Activated naive CD8-positive, alpha-beta T cell treated with anti-CD3 and anti-CD28 coated beads, Interleukin-2, amount 10 ng/mL, durations not matched to agents 7 days and 5 days (primary cell): ENCODE measurements at regions not wholly inside any gene's neighbourhood (a gene's known extent, or its start where the extent isn't known, plus 50 kb on each side); places are given as distances from the start of the nearest gene placed in this dataset.
"Not testable (repeated sequence)": the region's sequence is repeated elsewhere in the genome, so short reads cannot be mapped to it uniquely, and the experiment has no call there.

ENCODE experiments used
- ATAC-seq: fragments of 150-1000 bp; cut with Tn5 transposase; one replicate; pipeline ENCODE4 v1.10.0; 2021; ENCODE audit warnings: low read depth, moderate library complexity
- POLR2A ChIA-PET: fragments of 350-600 bp; sonication (Branson Sonifier 250); formaldehyde crosslinking; loops from one replicate; lab custom pipeline; 2021; ENCODE audit warnings: antibody characterized with exemption; lab: Charles Lee
- DNase-seq: peaks from one replicate; pipeline ENCODE4 v3.0.0; 2021
- H3K27ac Mint-ChIP-seq: one replicate; pipeline ENCODE4 v1.8.0; 2022; ENCODE audit warnings: mild to moderate bottlenecking, mixed read lengths
- H3K27me3 Mint-ChIP-seq: one replicate; pipeline ENCODE4 v1.8.0; 2022; ENCODE audit warnings: mild to moderate bottlenecking, moderate library complexity, mixed read lengths
- H3K36me3 Mint-ChIP-seq: one replicate; pipeline ENCODE4 v1.8.0; 2021; ENCODE audit warnings: mild to moderate bottlenecking, mixed read lengths
- H3K4me1 Mint-ChIP-seq: one replicate; pipeline ENCODE4 v1.8.0; 2021; ENCODE audit warnings: mixed read lengths
- H3K4me3 Mint-ChIP-seq: one replicate; pipeline ENCODE4 v1.8.0; 2022; ENCODE audit warnings: mild to moderate bottlenecking, moderate library complexity, mixed read lengths
- H3K9me3 Mint-ChIP-seq: one replicate; pipeline ENCODE4 v1.8.0; 2021; ENCODE audit warnings: mixed read lengths

GRCh38 chr6:153511896-153512496 lies 380.9 kb upstream of the RGS17 start:
- no peak for DNase-seq
- no peak overlapping the region for H3K4me3 Mint-ChIP-seq
- H3K27me3 Mint-ChIP-seq, result no peaks in the 10 kb centered on the region
- no peak for ATAC-seq
- no peaks in the 10 kb centered on the region for H3K4me1 Mint-ChIP-seq
- no peaks in the 10 kb centered on the region for H3K36me3 Mint-ChIP-seq
- POLR2A ChIA-PET, result no interaction called here
- H3K9me3 Mint-ChIP-seq, result no peaks in the 10 kb centered on the region
- no peak overlapping the region for H3K27ac Mint-ChIP-seq

GRCh38 chr6:153503810-153504209 lies 372.7 kb upstream of the RGS17 start:
- H3K36me3 Mint-ChIP-seq, result no peaks in the 10 kb centered on the region
- H3K4me3 Mint-ChIP-seq, result no peak overlapping the region
- H3K9me3 Mint-ChIP-seq, result no peaks in the 10 kb centered on the region
- ATAC-seq, result no peak
- no peaks in the 10 kb centered on the region for H3K27me3 Mint-ChIP-seq
- no peak overlapping the region for H3K27ac Mint-ChIP-seq
- no peak for DNase-seq
- POLR2A ChIA-PET, result no interaction called here
- H3K4me1 Mint-ChIP-seq, result no peaks in the 10 kb centered on the region

GRCh38 chr6:153493501-153493900 lies 362.4 kb upstream of the RGS17 start:
- ATAC-seq (no peak), DNase-seq (no peak)
- Mint-ChIP-seq H3K27me3 (no peaks in the 10 kb centered on the region), H3K27ac (no peak overlapping the region), H3K4me3 (no peak overlapping the region), H3K4me1 (no peaks in the 10 kb centered on the region), H3K36me3 (no peaks in the 10 kb centered on the region), H3K9me3 (no peaks in the 10 kb centered on the region)
- POLR2A ChIA-PET, result no interaction called here

GRCh38 chr6:153489479-153489878 lies 358.4 kb upstream of the RGS17 start:
- Mint-ChIP-seq H3K27me3 (no peaks in the 10 kb centered on the region), H3K9me3 (no peaks in the 10 kb centered on the region), H3K4me3 (no peak overlapping the region), H3K27ac (no peak overlapping the region), H3K4me1 (no peaks in the 10 kb centered on the region), H3K36me3 (no peaks in the 10 kb centered on the region)
- ATAC-seq (no peak), DNase-seq (no peak)
- POLR2A ChIA-PET, result no interaction called here

- H3K9me3 Mint-ChIP-seq, result no peaks in the 10 kb centered on the region
- no peak for DNase-seq
- H3K27ac Mint-ChIP-seq, result no peak overlapping the region
- no peaks in the 10 kb centered on the region for H3K36me3 Mint-ChIP-seq
- no peak overlapping the region for H3K4me3 Mint-ChIP-seq
- POLR2A ChIA-PET, result no interaction called here
- ATAC-seq, result no peak
- H3K4me1 Mint-ChIP-seq, result no peaks in the 10 kb centered on the region
- H3K27me3 Mint-ChIP-seq, result no peaks in the 10 kb centered on the region
Observed at GRCh38 chr6:153488267-153488666, 357.2 kb upstream of the RGS17 start.

GRCh38 chr6:153485072-153485471 lies 354.0 kb upstream of the RGS17 start:
- Mint-ChIP-seq H3K4me3 (no peak overlapping the region), H3K4me1 (no peaks in the 10 kb centered on the region), H3K27me3 (no peaks in the 10 kb centered on the region), H3K9me3 (no peaks in the 10 kb centered on the region), H3K27ac (no peak overlapping the region), H3K36me3 (no peaks in the 10 kb centered on the region)
- ATAC-seq (no peak), DNase-seq (no peak)
- POLR2A ChIA-PET, result no interaction called here

- no peaks in the 10 kb centered on the region for H3K27me3 Mint-ChIP-seq
- no peaks in the 10 kb centered on the region for H3K36me3 Mint-ChIP-seq
- ATAC-seq, result no peak
Observed at GRCh38 chr6:153484056-153484455, 353.0 kb upstream of the RGS17 start.

GRCh38 chr6:153476243-153476642 lies 345.2 kb upstream of the RGS17 start:
- H3K4me3 Mint-ChIP-seq, result no peak overlapping the region
- no peak for DNase-seq
- H3K27ac Mint-ChIP-seq, result no peak overlapping the region
- H3K9me3 Mint-ChIP-seq, result no peaks in the 10 kb centered on the region
- ATAC-seq, result no peak
- H3K4me1 Mint-ChIP-seq, result no peaks in the 10 kb centered on the region
- H3K27me3 Mint-ChIP-seq, result no peaks in the 10 kb centered on the region
- no peaks in the 10 kb centered on the region for H3K36me3 Mint-ChIP-seq
- POLR2A ChIA-PET, result no interaction called here

More at GRCh38 chr6:153484056-153484455, 353.0 kb upstream of the RGS17 start:
- POLR2A ChIA-PET, result no interaction called here
- H3K4me1 Mint-ChIP-seq, result no peaks in the 10 kb centered on the region
- no peak for DNase-seq
- no peak overlapping the region for H3K4me3 Mint-ChIP-seq
- H3K27ac Mint-ChIP-seq, result no peak overlapping the region
- H3K9me3 Mint-ChIP-seq, result no peaks in the 10 kb centered on the region

GRCh38 chr6:153465050-153465449 lies 334.0 kb upstream of the RGS17 start:
- Mint-ChIP-seq H3K4me1 (no peaks in the 10 kb centered on the region), H3K27ac (no peak overlapping the region), H3K4me3 (no peak overlapping the region), H3K9me3 (no peaks in the 10 kb centered on the region), H3K36me3 (no peaks in the 10 kb centered on the region), H3K27me3 (no peaks in the 10 kb centered on the region)
- POLR2A ChIA-PET, result no interaction called here
- no peak for DNase-seq
- no peak for ATAC-seq

GRCh38 chr6:153449279-153449678 lies 318.2 kb upstream of the RGS17 start:
- no peaks in the 10 kb centered on the region for H3K4me1 Mint-ChIP-seq
- POLR2A ChIA-PET, result no interaction called here
- no peaks in the 10 kb centered on the region for H3K36me3 Mint-ChIP-seq
- H3K27me3 Mint-ChIP-seq, result no peaks in the 10 kb centered on the region
- ATAC-seq (no peak), DNase-seq (no peak)
- H3K4me3 Mint-ChIP-seq, result no peak overlapping the region
- H3K27ac Mint-ChIP-seq, result no peak overlapping the region
- no peaks in the 10 kb centered on the region for H3K9me3 Mint-ChIP-seq

- H3K9me3 Mint-ChIP-seq, POLR2A ChIA-PET, DNase-seq, H3K4me1 Mint-ChIP-seq, H3K27me3 Mint-ChIP-seq, ATAC-seq, H3K4me3 Mint-ChIP-seq, H3K27ac Mint-ChIP-seq, H3K36me3 Mint-ChIP-seq: not testable (repeated sequence)
Observed at GRCh38 chr6:153442749-153443148, 311.7 kb upstream of the RGS17 start.

- ATAC-seq (no peak), DNase-seq (no peak)
- Mint-ChIP-seq H3K4me1 (no peaks in the 10 kb centered on the region), H3K27ac (no peak overlapping the region), H3K27me3 (no peaks in the 10 kb centered on the region), H3K36me3 (no peaks in the 10 kb centered on the region), H3K9me3 (no peaks in the 10 kb centered on the region), H3K4me3 (no peak overlapping the region)
- POLR2A ChIA-PET, result no interaction called here
Observed at GRCh38 chr6:153442096-153442495, 311.0 kb upstream of the RGS17 start.

GRCh38 chr6:153437193-153437592 lies 306.1 kb upstream of the RGS17 start:
- no peak for DNase-seq
- H3K27ac Mint-ChIP-seq, result no peak overlapping the region
- POLR2A ChIA-PET, result no interaction called here
- no peaks in the 10 kb centered on the region for H3K4me1 Mint-ChIP-seq
- no peaks in the 10 kb centered on the region for H3K9me3 Mint-ChIP-seq
- no peak overlapping the region for H3K4me3 Mint-ChIP-seq
- ATAC-seq, result no peak
- H3K36me3 Mint-ChIP-seq, result no peaks in the 10 kb centered on the region
- H3K27me3 Mint-ChIP-seq, result no peaks in the 10 kb centered on the region

GRCh38 chr6:153436351-153436750 lies 305.3 kb upstream of the RGS17 start:
- no peak for ATAC-seq
- POLR2A ChIA-PET, result no interaction called here

GRCh38 chr6:153435787-153436186 lies 304.7 kb upstream of the RGS17 start:
- H3K27me3 Mint-ChIP-seq, result no peaks in the 10 kb centered on the region
- no peak for ATAC-seq
- POLR2A ChIA-PET, result no interaction called here
- no peaks in the 10 kb centered on the region for H3K36me3 Mint-ChIP-seq
- H3K4me1 Mint-ChIP-seq, result no peaks in the 10 kb centered on the region
- no peak overlapping the region for H3K27ac Mint-ChIP-seq
- no peaks in the 10 kb centered on the region for H3K9me3 Mint-ChIP-seq
- no peak for DNase-seq
- H3K4me3 Mint-ChIP-seq, result no peak overlapping the region

More at GRCh38 chr6:153436351-153436750, 305.3 kb upstream of the RGS17 start:
- DNase-seq, result no peak
- Mint-ChIP-seq H3K27ac (no peak overlapping the region), H3K9me3 (no peaks in the 10 kb centered on the region), H3K36me3 (no peaks in the 10 kb centered on the region), H3K4me3 (no peak overlapping the region), H3K4me1 (no peaks in the 10 kb centered on the region), H3K27me3 (no peaks in the 10 kb centered on the region)
